Testis (tissue), 2 donors: ENCODE measurements at regions not wholly inside any gene's neighbourhood (a gene's known extent, or its start where the extent isn't known, plus 50 kb on each side); places are given as distances from the start of the nearest gene placed in this dataset.

Experiments
- DNase-seq: peaks from one replicate; pipeline ENCODE4 v3.0.0-alpha.2; 2019
- H3K27ac ChIP-seq, 2 donors: fragments of 200-600 bp; sonication (generic); one replicate each; pipeline ENCODE4 v1.5.1; 2019
- H3K27me3 ChIP-seq: fragments of 200-600 bp; sonication (generic); one replicate; pipeline ENCODE4 v1.5.1; 2019
- H3K36me3 ChIP-seq: fragments of 200-600 bp; sonication (generic); one replicate; pipeline ENCODE4 v1.5.1; 2017; ENCODE audit warnings: low read depth; ENCODE audit errors: missing control alignments
- H3K4me1 ChIP-seq: fragments of 200-600 bp; sonication (generic); one replicate; pipeline ENCODE4 v1.5.1; 2019
- H3K4me3 ChIP-seq, 2 donors: fragments of 200-600 bp; sonication (generic); one replicate each; pipeline ENCODE4 v1.5.1; 2017 to 2019
- H3K9me3 ChIP-seq: fragments of 200-600 bp; sonication (generic); one replicate; pipeline ENCODE4 v1.5.1; 2017
- CTCF ChIP-seq, 3 experiments: fragments of 450-650 bp in 2 of 3; fragments of 200-600 bp in 1 of 3; sonication (generic) in 1 of 3; IDR thresholded peaks; one replicate each; pipeline ENCODE4 v1.5.1; 2016 to 2019; ENCODE audit warnings: antibody characterized with exemption in 3 of 3, mild to moderate bottlenecking in 2 of 3, moderate library complexity in 1 of 3
- POLR2A ChIP-seq: fragments of 450-650 bp; IDR thresholded peaks from one replicate; pipeline ENCODE4 v1.6.1; 2017; ENCODE audit warnings: antibody characterized with exemption, mild to moderate bottlenecking, moderate library complexity
- WGBS, 2 donors: methylation state at CpG; one replicate each; pipeline ENCODE4 v1.1.5; 2018; 5-methylcytosine and 5-hydroxymethylcytosine counted together
- intact Hi-C: fragments of 100-400 bp; cut with DNase I; formaldehyde crosslinking; loops from one replicate; pipeline ENCODE4 v1.15.1; 2023; ENCODE audit warnings: low total_unique reads

- H3K27me3 ChIP-seq: no peaks in the 10 kb centered on the region
- intact Hi-C loops: no loop called here
- no peak overlapping the region for H3K27ac ChIP-seq
- WGBS, 2 donors: 75 to 80% methylated on average over 2 of the region's 2 CpGs
- no peak for DNase-seq
- TF ChIP-seq CTCF (IDR thresholded peaks at IDR 0.05) (no peak), POLR2A (no peak)
- H3K9me3 ChIP-seq: no peaks in the 10 kb centered on the region
- no peak overlapping the region for H3K4me3 ChIP-seq
- H3K4me1 ChIP-seq: no peaks in the 10 kb centered on the region
- H3K36me3 ChIP-seq: no peaks in the 10 kb centered on the region
Measured at GRCh38 chr14:29102996-29103395, 336.4 kb downstream of the FOXG1 start.

- Histone ChIP-seq H3K36me3 (no peaks in the 10 kb centered on the region), H3K9me3 (no peaks in the 10 kb centered on the region), H3K4me3 (no peak overlapping the region), H3K27me3 (no peaks in the 10 kb centered on the region), H3K27ac (no peak overlapping the region), H3K4me1 (no peaks in the 10 kb centered on the region)
- 84 to 90% methylated on average over 1 of the region's 1 CpG for WGBS, 2 donors
- DNase-seq: no peak
- intact Hi-C loops: no loop called here
- TF ChIP-seq CTCF (IDR thresholded peaks at IDR 0.05) (no peak), POLR2A (no peak)
Measured at GRCh38 chr14:29108908-29109307, 342.3 kb downstream of the FOXG1 start.

DNA sequence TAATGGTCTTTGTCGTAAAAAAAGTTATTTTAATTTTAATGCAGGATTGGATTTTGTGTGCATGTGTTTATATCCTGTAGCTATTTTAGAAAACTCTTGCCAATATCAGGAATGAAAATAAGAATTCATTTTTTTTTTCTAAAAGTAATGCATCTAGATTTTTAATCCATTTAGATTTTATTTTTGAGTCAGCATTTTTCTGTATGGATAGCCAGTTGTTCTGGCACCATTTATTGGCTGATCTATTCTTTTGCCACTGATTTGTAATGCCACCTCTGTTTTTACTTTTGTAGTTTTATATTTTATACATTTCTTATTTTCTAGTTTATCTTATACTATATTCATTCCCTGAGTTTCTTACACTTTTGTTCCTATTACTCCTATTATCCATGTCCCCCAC is 343.0 kb downstream of the FOXG1 start:
- TF ChIP-seq CTCF (IDR thresholded peaks at IDR 0.05) (no peak), POLR2A (no peak)
- DNase-seq: no peak

GRCh38 chr14:29111554-29111953 is 345.0 kb downstream of the FOXG1 start:
- H3K4me3 ChIP-seq: no peak overlapping the region
- H3K27me3 ChIP-seq: no peaks in the 10 kb centered on the region
- no peaks in the 10 kb centered on the region for H3K9me3 ChIP-seq
- no peak overlapping the region for H3K27ac ChIP-seq
- H3K4me1 ChIP-seq: no peaks in the 10 kb centered on the region
- 64 to 68% methylated on average over 3 of the region's 3 CpGs for WGBS, 2 donors
- DNase-seq: no peak
- no peaks in the 10 kb centered on the region for H3K36me3 ChIP-seq
- TF ChIP-seq CTCF (IDR thresholded peaks at IDR 0.05) (no peak), POLR2A (no peak)
- intact Hi-C loops: no loop called here

More for the DNA sequence above, 343.0 kb downstream of the FOXG1 start:
- 88 to 100% methylated on average over 1 of the region's 1 CpG for WGBS, 2 donors
- H3K4me1 ChIP-seq: no peaks in the 10 kb centered on the region
- intact Hi-C loops: no loop called here
- no peaks in the 10 kb centered on the region for H3K9me3 ChIP-seq
- H3K36me3 ChIP-seq: no peaks in the 10 kb centered on the region
- H3K4me3 ChIP-seq: no peak overlapping the region
- no peak overlapping the region for H3K27ac ChIP-seq
- no peaks in the 10 kb centered on the region for H3K27me3 ChIP-seq

- WGBS, 2 donors: 85% methylated on average over 1 of the region's 1 CpG
- Histone ChIP-seq H3K9me3 (no peaks in the 10 kb centered on the region), H3K27me3 (no peaks in the 10 kb centered on the region), H3K36me3 (no peaks in the 10 kb centered on the region), H3K4me3 (no peak overlapping the region), H3K27ac (no peak overlapping the region), H3K4me1 (no peaks in the 10 kb centered on the region)
- TF ChIP-seq CTCF (IDR thresholded peaks at IDR 0.05): no peak
- TF ChIP-seq POLR2A: no peak
- intact Hi-C loops: no loop called here
- no peak for DNase-seq
Measured at GRCh38 chr14:29123017-29123416, 356.4 kb downstream of the FOXG1 start.
